ENCODE measurements at regions not wholly inside any gene's neighbourhood (a gene's known extent, or its start where the extent isn't known, plus 50 kb on each side); places are given as distances from the start of the nearest gene placed in this dataset.

DNA sequence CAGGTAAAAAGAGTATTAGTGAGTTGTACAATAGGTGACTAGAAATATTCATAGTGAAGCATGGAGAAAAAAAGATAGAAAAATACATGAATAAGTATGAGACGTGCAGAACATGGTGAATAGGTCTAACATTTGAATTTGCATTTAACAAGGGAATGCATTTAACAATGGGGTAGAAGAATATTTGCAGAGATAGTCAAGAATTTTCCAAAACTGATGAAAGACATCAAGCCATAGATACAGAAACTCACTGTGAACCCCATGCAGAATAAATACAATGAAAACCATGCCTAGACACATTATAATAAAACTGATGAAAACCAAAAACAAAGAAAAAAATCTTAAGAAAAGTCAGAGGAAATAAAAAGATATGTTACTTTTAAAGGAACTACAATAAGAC is 184.8 kb downstream of the KTN1 start:
- no peak for ATAC-seq (ENCODE audit: low read depth)
- Mint-ChIP-seq H3K27me3 (peaks cover 26% of the 10 kb centered on the region), H3K4me3 (no peak overlapping the region), H3K27ac (no peak overlapping the region), H3K4me1 (no peaks in the 10 kb centered on the region), H3K9me3 (ENCODE audit: insufficient read depth) (peaks cover 2% of the 10 kb centered on the region)
- Histone ChIP-seq H3K36me3 (replicated peaks in 1 of 2; ENCODE audit: control extremely low read depth in 1 of 2, control insufficient read depth in 1 of 2, extremely low read depth in 1 of 2, insufficient read depth in 2 of 2, low read length in 1 of 2) (no peaks in the 10 kb centered on the region), H3K4me2 (replicated peaks; ENCODE audit: low read depth, low read length, poor library complexity, severe bottlenecking) (no peak overlapping the region), H3K27me3 (replicated peaks in 1 of 4; ENCODE audit: control extremely low read depth in 1 of 4, control insufficient read depth in 3 of 4, insufficient read depth in 4 of 4, low read length in 3 of 4) (no peaks in the 10 kb centered on the region), H3K27ac (ENCODE audit: low read length in 2 of 2) (no peak overlapping the region), H4K20me1 (ENCODE audit: control insufficient read depth, insufficient read depth, low read length, poor library complexity, severe bottlenecking) (no peaks in the 10 kb centered on the region), H3K79me2 (ENCODE audit: control insufficient read depth, insufficient read depth, low read length) (no peaks in the 10 kb centered on the region), H3K4me1 (ENCODE audit: control insufficient read depth in 2 of 2, insufficient read depth in 2 of 2, low read length in 2 of 2) (no peaks in the 10 kb centered on the region), H3K4me3 (ENCODE audit: control extremely low read depth in 1 of 5, extremely low read depth in 1 of 5, insufficient read depth in 1 of 5, low read depth in 2 of 5, low read length in 4 of 5) (no peak overlapping the region), H2AFZ (ENCODE audit: insufficient read depth, low read depth, low read length, poor library complexity, severe bottlenecking) (no peak overlapping the region), H3K9ac (ENCODE audit: low read length) (no peak overlapping the region), H3K9me3 (ENCODE audit: control extremely low read depth in 1 of 3, control insufficient read depth in 2 of 3, insufficient read depth in 1 of 3, low read length in 2 of 3) (no peaks in the 10 kb centered on the region)
- POLR2A ChIA-PET, result no interaction called here
- intact Hi-C loops (cut with micrococcal nuclease), result no loop called here
- no CpG with 5 or more reads among the region's 1 CpG for WGBS (ENCODE audit: insufficient coverage)
- no peak for DNase-seq
- TF ChIP-seq, protein P1, sequence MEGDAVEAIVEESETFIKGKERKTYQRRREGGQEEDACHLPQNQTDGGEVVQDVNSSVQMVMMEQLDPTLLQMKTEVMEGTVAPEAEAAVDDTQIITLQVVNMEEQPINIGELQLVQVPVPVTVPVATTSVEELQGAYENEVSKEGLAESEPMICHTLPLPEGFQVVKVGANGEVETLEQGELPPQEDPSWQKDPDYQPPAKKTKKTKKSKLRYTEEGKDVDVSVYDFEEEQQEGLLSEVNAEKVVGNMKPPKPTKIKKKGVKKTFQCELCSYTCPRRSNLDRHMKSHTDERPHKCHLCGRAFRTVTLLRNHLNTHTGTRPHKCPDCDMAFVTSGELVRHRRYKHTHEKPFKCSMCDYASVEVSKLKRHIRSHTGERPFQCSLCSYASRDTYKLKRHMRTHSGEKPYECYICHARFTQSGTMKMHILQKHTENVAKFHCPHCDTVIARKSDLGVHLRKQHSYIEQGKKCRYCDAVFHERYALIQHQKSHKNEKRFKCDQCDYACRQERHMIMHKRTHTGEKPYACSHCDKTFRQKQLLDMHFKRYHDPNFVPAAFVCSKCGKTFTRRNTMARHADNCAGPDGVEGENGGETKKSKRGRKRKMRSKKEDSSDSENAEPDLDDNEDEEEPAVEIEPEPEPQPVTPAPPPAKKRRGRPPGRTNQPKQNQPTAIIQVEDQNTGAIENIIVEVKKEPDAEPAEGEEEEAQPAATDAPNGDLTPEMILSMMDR (IDR thresholded peaks at IDR 0.05), result no peak
- TF ChIP-seq EZH2 (IDR thresholded peaks at IDR 0.05; ENCODE audit: borderline replicate concordance, insufficient read depth, low read depth, low read length, poor library complexity, severe bottlenecking), result no peak
- CTCF ChIA-PET, result no interaction called here

DNA sequence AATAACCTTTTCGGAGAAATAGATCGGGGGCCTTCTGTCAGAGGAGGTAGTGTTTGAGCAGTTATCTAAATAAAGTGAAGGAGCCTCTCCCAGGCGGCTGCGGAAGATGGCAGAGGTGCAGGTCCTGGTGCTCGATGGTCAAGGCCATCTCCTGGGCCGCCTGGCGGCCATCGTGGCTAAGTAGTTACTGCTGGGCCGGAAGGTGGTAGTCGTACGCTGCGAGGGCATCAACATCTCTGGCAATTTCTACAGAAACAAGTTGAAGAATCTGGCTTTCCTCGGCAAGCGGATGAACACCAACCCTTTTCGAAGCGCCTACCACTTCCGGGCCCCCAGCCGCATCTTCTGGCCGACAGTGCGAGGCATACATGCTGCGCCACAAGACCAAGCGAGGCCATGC is 186.1 kb downstream of the KTN1 start:
- no peak for ATAC-seq (ENCODE audit: low read depth)
- H3K9ac ChIP-seq (ENCODE audit: low read length), result no peak overlapping the region
- no peaks in the 10 kb centered on the region for H3K4me1 ChIP-seq (ENCODE audit: control insufficient read depth in 2 of 2, insufficient read depth in 2 of 2, low read length in 2 of 2)
- POLR2A ChIA-PET, result no interaction called here
- H2AFZ ChIP-seq (ENCODE audit: insufficient read depth, low read depth, low read length, poor library complexity, severe bottlenecking), result no peak overlapping the region
- no peak overlapping the region for H3K4me3 Mint-ChIP-seq
- H3K27me3 ChIP-seq (replicated peaks in 1 of 4; ENCODE audit: control extremely low read depth in 1 of 4, control insufficient read depth in 3 of 4, insufficient read depth in 4 of 4, low read length in 3 of 4), result no peaks in the 10 kb centered on the region
- TF ChIP-seq, protein P1 (IDR thresholded peaks at IDR 0.05), result no peak
- TF ChIP-seq EZH2 (IDR thresholded peaks at IDR 0.05; ENCODE audit: borderline replicate concordance, insufficient read depth, low read depth, low read length, poor library complexity, severe bottlenecking), result no peak
- H3K9me3 ChIP-seq (ENCODE audit: control extremely low read depth in 1 of 3, control insufficient read depth in 2 of 3, insufficient read depth in 1 of 3, low read length in 2 of 3), result no peaks in the 10 kb centered on the region
- H4K20me1 ChIP-seq (ENCODE audit: control insufficient read depth, insufficient read depth, low read length, poor library complexity, severe bottlenecking), result no peaks in the 10 kb centered on the region
- H3K36me3 ChIP-seq (replicated peaks in 1 of 2; ENCODE audit: control extremely low read depth in 1 of 2, control insufficient read depth in 1 of 2, extremely low read depth in 1 of 2, insufficient read depth in 2 of 2, low read length in 1 of 2), result no peaks in the 10 kb centered on the region
- H3K27ac Mint-ChIP-seq, result no peak overlapping the region
- H3K27me3 Mint-ChIP-seq, result peaks cover 26% of the 10 kb centered on the region
- WGBS (ENCODE audit: insufficient coverage), result 94% methylated on average over 22 of the region's 22 CpGs
- no peaks in the 10 kb centered on the region for H3K79me2 ChIP-seq (ENCODE audit: control insufficient read depth, insufficient read depth, low read length)
- peaks cover 2% of the 10 kb centered on the region for H3K9me3 Mint-ChIP-seq (ENCODE audit: insufficient read depth)
- intact Hi-C loops (cut with micrococcal nuclease), result no loop called here
- H3K4me3 ChIP-seq (ENCODE audit: control extremely low read depth in 1 of 5, extremely low read depth in 1 of 5, insufficient read depth in 1 of 5, low read depth in 2 of 5, low read length in 4 of 5), result no peak overlapping the region
- DNase-seq, result no peak
- H3K4me2 ChIP-seq (replicated peaks; ENCODE audit: low read depth, low read length, poor library complexity, severe bottlenecking), result no peak overlapping the region
- H3K4me1 Mint-ChIP-seq, result no peaks in the 10 kb centered on the region
- H3K27ac ChIP-seq (ENCODE audit: low read length in 2 of 2), result no peak overlapping the region
- CTCF ChIA-PET, result no interaction called here

Data from B cell (primary cell).